Aorta (tissue), 5 donors: ENCODE measurements at regions not wholly inside any gene's neighbourhood (a gene's known extent, or its start where the extent isn't known, plus 50 kb on each side); places are given as distances from the start of the nearest gene placed in this dataset.

Experiments
- ATAC-seq: fragments of 200-7000 bp; cut with Tn5 transposase; one replicate; pipeline ENCODE4 v1.9.1; 2022; ENCODE audit warnings: moderate library complexity; ENCODE audit not compliant: low FRiP score
- DNase-seq, 2 donors: peaks; one replicate each; pipeline ENCODE4 v3.0.0-alpha.2; 2020
- H3K27ac ChIP-seq, 2 donors: one replicate each; pipeline ENCODE4 v1.5.1; 2013; ENCODE audit warnings: low read length in 2 of 2, mild to moderate bottlenecking in 2 of 2, moderate library complexity in 2 of 2, control low read depth in 1 of 2, inconsistent platforms in 1 of 2, low read depth in 1 of 2
- H3K27me3 ChIP-seq, 2 donors: one replicate each; pipeline ENCODE4 v1.6.1; 2013; ENCODE audit warnings: control low read depth in 1 of 2, low read length in 1 of 2, mild to moderate bottlenecking in 1 of 2, moderate library complexity in 1 of 2; ENCODE audit not compliant: insufficient read depth in 2 of 2, control insufficient read depth in 1 of 2
- H3K36me3 ChIP-seq, 2 donors: one replicate each; pipeline ENCODE4 v1.6.1; 2013; ENCODE audit warnings: control low read depth in 1 of 2, low read length in 1 of 2, mild to moderate bottlenecking in 1 of 2; ENCODE audit not compliant: insufficient read depth in 2 of 2, control insufficient read depth in 1 of 2
- H3K4me1 ChIP-seq, 2 donors: one replicate each; pipeline ENCODE4 v1.6.1; 2013; ENCODE audit warnings: low read length in 2 of 2, control low read depth in 1 of 2, mild to moderate bottlenecking in 1 of 2, moderate library complexity in 1 of 2; ENCODE audit not compliant: insufficient read depth in 2 of 2, control insufficient read depth in 1 of 2
- H3K4me3 ChIP-seq, 2 donors: one replicate each; pipeline ENCODE4 v1.5.1; 2013; ENCODE audit warnings: low read length in 2 of 2, control low read depth in 1 of 2, mild to moderate bottlenecking in 1 of 2
- H3K9me3 ChIP-seq: one replicate; pipeline ENCODE4 v1.6.1; 2013; ENCODE audit warnings: mild to moderate bottlenecking, low read length; ENCODE audit not compliant: control insufficient read depth
- whole genome bisulfite sequencing, 2 donors: extraction: QIAGEN DNeasy Blood & Tissue Kit; methylation state at CpG; one replicate each; pipeline ENCODE4 v1.1.7; 2013; 5-methylcytosine and 5-hydroxymethylcytosine counted together
- intact Hi-C, 2 donors: fragments of 100-400 bp; cut with DNase I; formaldehyde crosslinking; loops; one replicate each; pipeline versions ENCODE4 v1.14.2 to v1.15.0; 2022
- donor health status: healthy with polysubstance abuse.
- donor health status: Bipolar disorder and iron deficiency.
- donor health status: DM: no; HTN: no; CAD: no.
- donor health status: DM: no; HTN: no; CAD: no.
- donor health status: DM: yes; HTN: yes; CAD: no.

DNA sequence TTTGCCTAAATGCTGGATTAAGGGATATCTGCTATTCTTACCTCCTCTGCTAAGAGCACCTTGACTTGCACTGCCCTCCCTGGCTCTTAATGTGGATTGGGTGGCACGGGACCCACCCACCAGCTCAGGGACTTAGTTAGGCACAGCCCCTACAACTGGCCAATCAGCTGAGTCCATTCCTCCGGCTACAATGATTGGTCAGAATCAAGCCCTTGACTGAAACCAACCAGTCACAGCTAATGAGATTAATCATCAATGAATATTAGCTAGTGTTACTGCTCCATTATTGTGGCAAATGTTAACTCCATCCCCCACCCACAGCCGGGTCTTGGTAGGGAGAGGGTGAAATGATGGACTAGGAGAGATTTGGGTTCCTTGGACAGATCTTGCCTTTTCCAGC is 328.0 kb downstream of the MN1 start:
- no peaks in the 10 kb centered on the region for H3K9me3 ChIP-seq
- H3K27me3 ChIP-seq, result no peaks in the 10 kb centered on the region
- H3K4me3 ChIP-seq, result no peak overlapping the region
- H3K4me1 ChIP-seq, result no peaks in the 10 kb centered on the region
- H3K36me3 ChIP-seq, result no peaks in the 10 kb centered on the region
- DNase-seq (no peak), ATAC-seq (no peak)
- intact Hi-C loops, result no loop called here
- 94 to 97% methylated on average over 3 of the region's 3 CpGs for WGBS, 2 donors
- H3K27ac ChIP-seq, result no peak overlapping the region

DNA sequence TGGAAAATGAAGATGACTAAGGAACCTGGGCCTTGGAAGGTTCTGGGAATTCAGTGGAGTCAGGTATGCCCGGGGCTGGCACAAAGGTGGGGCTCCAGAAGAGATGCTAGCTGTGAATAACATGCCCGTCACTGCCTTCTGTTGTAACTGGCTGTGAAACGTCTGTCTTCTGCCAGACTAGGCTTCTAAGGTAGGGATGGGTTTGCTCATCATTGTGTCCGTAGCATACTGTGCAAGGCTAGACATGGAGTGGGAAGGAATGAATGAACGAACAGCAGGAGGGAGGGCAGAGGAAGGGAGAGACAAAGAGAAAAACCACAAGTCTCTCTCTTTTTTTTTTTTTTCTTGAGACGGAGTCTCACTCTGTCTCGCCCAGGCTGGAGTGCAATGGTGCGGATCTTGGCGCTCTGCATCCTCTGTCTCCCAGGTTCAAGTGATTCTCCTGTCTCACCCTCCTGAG is 327.4 kb downstream of the MN1 start:
- H3K27ac ChIP-seq, result no peak overlapping the region
- ATAC-seq, result no peak
- DNase-seq, result no peak
- H3K36me3 ChIP-seq, result no peaks in the 10 kb centered on the region
- H3K4me3 ChIP-seq, result no peak overlapping the region
- WGBS, 2 donors, result 83 to 89% methylated on average over 9 of the region's 9 CpGs
- no peaks in the 10 kb centered on the region for H3K27me3 ChIP-seq
- H3K9me3 ChIP-seq, result no peaks in the 10 kb centered on the region
- no peaks in the 10 kb centered on the region for H3K4me1 ChIP-seq
- intact Hi-C loops, result no loop called here

DNA sequence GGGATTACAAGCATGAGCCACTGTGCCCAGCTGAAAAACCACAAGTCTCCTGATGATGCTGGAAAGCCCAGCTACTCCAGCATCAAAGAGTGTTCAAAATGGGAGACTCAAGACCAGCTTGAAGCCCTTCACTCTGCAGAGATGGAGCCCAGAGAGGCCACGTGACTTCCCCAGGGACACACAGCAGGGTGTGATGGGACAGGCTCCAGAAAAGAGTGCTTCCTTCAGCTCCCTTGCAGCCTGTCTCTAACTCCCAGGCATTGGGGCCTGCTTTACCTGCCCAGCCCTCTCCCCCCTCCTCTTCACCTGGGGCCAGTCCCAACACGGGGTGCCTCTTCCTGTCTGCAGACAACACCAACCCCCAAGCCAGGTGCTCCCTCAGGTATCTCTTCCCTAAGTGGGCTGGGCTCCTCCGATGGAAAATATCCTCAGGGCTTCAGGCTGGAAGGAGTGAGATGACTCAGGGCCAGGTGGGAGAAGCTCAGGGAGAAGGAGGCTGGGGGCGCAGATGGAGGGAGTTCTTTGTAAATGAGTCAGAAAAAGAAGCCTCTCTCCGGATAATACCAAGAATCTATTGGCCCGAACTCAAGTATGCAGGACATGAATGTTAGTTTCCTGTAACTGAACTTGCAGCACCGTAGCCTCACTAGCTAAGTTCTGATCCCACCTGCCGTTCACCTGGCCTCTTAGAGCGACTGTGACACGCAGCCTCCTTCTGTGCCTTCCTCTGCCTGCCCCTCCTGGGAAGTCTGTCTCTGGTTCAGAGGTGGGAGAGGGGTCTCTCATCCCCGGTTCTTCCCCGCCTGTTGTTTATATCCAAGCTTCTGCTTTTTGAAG is 326.6 kb downstream of the MN1 start:
- intact Hi-C loops, result no loop called here
- no peak for ATAC-seq
- DNase-seq, result peak in 1 of 2 donors; percentile 30

DNA sequence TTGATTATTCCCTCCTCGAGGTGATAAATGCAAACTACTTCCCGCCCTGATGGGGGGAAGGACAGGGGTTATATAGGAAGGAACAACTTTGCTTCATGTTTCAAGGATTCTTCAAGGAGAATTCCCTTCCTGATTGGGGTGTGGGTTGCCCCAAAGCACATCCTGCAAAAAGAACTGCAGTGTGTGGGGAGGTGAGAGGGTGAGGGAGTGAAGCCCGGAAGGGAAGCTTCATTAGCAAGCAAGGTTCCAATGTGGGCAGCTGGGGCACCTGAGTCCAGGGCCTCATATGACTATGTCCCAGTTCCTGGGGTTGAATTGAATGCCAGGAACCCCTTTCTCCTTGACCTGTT is 326.0 kb downstream of the MN1 start:
- WGBS, 2 donors, result 93 to 95% methylated on average over 3 of the region's 3 CpGs
- DNase-seq (no peak), ATAC-seq (no peak)
- no peaks in the 10 kb centered on the region for H3K9me3 ChIP-seq
- no peak overlapping the region for H3K27ac ChIP-seq
- no peak overlapping the region for H3K4me3 ChIP-seq
- H3K36me3 ChIP-seq, result no peaks in the 10 kb centered on the region
- intact Hi-C loops, result no loop called here
- no peaks in the 10 kb centered on the region for H3K4me1 ChIP-seq
- H3K27me3 ChIP-seq, result no peaks in the 10 kb centered on the region

More for the DNA sequence above, 326.6 kb downstream of the MN1 start:
- no peaks in the 10 kb centered on the region for H3K27me3 ChIP-seq
- no peak overlapping the region for H3K27ac ChIP-seq
- H3K4me1 ChIP-seq, result no peaks in the 10 kb centered on the region
- no peak overlapping the region for H3K4me3 ChIP-seq
- no peaks in the 10 kb centered on the region for H3K36me3 ChIP-seq
- H3K9me3 ChIP-seq, result no peaks in the 10 kb centered on the region
- WGBS, 2 donors, result 64 to 71% methylated on average over 11 to 12 of the region's 12 CpGs

DNA sequence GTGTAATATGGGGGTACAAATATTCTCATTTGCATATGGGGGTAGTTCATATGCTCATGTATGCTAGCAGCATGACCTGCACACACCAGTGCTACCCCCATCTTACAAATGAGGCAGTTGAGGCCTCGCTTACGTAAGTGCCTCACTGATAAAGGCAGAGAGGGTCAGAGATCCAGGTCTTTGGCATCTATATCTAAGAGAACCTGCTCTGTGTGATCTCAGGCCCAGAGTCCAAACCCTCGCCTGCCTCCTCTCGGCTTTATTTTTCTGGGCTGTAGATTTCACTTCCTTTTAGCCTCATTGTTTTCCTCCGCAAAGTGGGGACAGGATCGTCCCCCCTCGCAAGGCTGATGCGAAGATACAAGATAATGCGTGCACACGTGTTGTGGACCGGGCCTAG is 325.2 kb downstream of the MN1 start:
- whole genome bisulfite sequencing, 2 donors, result 93 to 95% methylated on average over 11 of the region's 11 CpGs
- Histone ChIP-seq H3K4me1 (no peaks in the 10 kb centered on the region), H3K27me3 (no peaks in the 10 kb centered on the region), H3K27ac (no peak overlapping the region), H3K9me3 (no peaks in the 10 kb centered on the region), H3K36me3 (no peaks in the 10 kb centered on the region), H3K4me3 (no peak overlapping the region)
- intact Hi-C loops, result no loop called here
- ATAC-seq, result no peak
- DNase-seq, result no peak

DNA sequence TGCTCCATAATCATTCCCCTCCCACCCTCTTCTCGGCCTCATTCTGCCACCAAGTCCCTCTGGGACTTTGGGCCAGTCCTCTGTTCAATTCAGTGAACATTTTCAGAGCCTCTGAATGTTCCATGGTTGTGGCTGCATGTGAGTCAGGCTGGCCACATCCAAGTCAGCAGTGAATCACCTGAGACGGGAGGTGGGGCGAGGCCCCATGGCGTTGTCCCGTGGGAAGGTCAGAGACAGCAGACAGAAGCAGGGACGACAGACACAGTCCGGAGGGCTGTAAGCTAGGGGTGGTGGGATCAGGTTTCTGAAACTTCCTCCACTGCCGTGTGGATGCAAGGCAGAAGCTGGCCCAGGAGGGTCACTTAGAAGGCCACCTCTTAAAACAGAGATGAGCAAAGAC is 324.8 kb downstream of the MN1 start:
- ATAC-seq, result no peak
- WGBS, 2 donors, result 80 to 88% methylated on average over 8 of the region's 8 CpGs
- intact Hi-C loops, result no loop called here

DNA sequence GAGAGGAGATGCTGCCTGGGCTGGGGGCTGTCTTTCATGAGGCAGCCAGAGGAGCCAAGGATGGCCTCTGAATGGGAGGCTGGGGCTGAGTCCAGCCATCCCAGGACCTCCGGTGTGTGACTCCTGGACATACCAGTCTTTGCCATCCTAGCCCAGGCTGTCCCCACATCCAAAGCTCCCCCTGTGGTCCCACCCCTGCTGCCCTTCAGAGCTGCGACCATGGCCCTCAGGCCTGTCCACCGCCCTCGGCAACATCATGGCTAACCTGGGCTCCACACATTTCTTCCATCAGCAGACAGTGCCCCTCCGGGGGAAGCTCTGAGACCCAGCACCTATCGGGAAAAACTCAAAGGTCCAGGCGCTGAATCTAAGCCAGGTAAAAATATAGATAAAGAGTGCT is 324.4 kb downstream of the MN1 start:
- ATAC-seq (no peak), DNase-seq (no peak)
- 97% methylated on average over 7 of the region's 7 CpGs for WGBS, 2 donors
- H3K27ac ChIP-seq, result no peak overlapping the region
- H3K4me3 ChIP-seq, result no peak overlapping the region
- H3K27me3 ChIP-seq, result no peaks in the 10 kb centered on the region
- H3K4me1 ChIP-seq, result no peaks in the 10 kb centered on the region
- no peaks in the 10 kb centered on the region for H3K9me3 ChIP-seq
- H3K36me3 ChIP-seq, result no peaks in the 10 kb centered on the region
- intact Hi-C loops, result no loop called here

More for the DNA sequence above, 324.8 kb downstream of the MN1 start:
- no peaks in the 10 kb centered on the region for H3K27me3 ChIP-seq
- no peak for DNase-seq
- H3K36me3 ChIP-seq, result no peaks in the 10 kb centered on the region
- no peak overlapping the region for H3K4me3 ChIP-seq
- no peaks in the 10 kb centered on the region for H3K4me1 ChIP-seq
- H3K27ac ChIP-seq, result no peak overlapping the region
- no peaks in the 10 kb centered on the region for H3K9me3 ChIP-seq

DNA sequence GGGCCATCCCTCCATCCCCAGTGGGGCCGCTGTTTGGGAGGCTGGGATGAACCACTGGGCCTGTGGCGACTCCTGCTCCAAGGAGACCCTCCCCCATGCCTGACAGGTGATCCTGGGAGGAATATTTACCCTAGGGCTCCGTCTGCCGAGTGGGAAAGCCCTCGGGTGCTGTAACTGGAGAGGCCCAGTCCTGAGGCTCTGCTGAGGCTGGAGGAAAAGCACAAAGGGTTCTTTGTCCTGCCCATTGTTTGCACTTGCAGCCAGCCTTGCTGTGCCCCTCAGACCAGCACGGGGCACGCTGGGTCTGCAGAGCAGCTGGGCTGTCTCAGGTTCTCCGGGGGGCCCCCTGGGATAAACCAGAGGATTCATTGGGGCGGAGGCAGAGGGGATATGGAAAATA is 321.1 kb downstream of the MN1 start:
- ATAC-seq (no peak), DNase-seq (peak in 1 of 2 donors; percentile 27)
- no peaks in the 10 kb centered on the region for H3K9me3 ChIP-seq
- no peaks in the 10 kb centered on the region for H3K4me1 ChIP-seq
- intact Hi-C loops, result no loop called here
- WGBS, 2 donors, result 89 to 92% methylated on average over 9 of the region's 9 CpGs
- H3K4me3 ChIP-seq, result no peak overlapping the region
- H3K36me3 ChIP-seq, result no peaks in the 10 kb centered on the region
- no peak overlapping the region for H3K27ac ChIP-seq
- H3K27me3 ChIP-seq, result no peaks in the 10 kb centered on the region

DNA sequence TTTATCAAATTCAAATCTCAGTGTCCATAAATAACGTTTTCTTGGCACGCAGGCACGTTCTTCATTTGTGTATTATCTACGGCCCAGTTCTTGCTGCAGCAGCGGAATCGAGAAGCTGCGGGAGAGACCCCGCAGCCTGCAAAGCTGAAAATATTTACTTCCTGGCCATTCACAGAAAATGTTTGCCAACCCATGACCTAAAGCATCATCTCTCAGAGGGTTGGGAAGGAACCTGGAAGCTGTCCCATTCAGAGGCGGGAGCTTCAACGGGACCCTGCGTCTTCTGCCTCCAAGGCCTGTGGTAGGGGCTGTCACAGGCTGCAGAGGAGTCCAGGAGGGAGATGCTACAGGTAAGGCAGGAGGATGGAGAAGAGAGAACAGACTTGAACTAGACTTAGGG is 319.2 kb downstream of the MN1 start:
- WGBS, 2 donors, result 66 to 68% methylated on average over 11 of the region's 11 CpGs
- no peak for ATAC-seq

More for the DNA sequence above, 319.2 kb downstream of the MN1 start:
- H3K36me3 ChIP-seq, result no peaks in the 10 kb centered on the region
- H3K4me3 ChIP-seq, result no peak overlapping the region
- peak in 1 of 2 donors; percentile 32 for DNase-seq
- no peak overlapping the region for H3K27ac ChIP-seq
- H3K27me3 ChIP-seq, result no peaks in the 10 kb centered on the region
- H3K9me3 ChIP-seq, result no peaks in the 10 kb centered on the region
- no peaks in the 10 kb centered on the region for H3K4me1 ChIP-seq
- intact Hi-C loops, result no loop called here
